ENCODE measurements at regions not wholly inside any gene's neighbourhood (a gene's known extent, or its start where the extent isn't known, plus 50 kb on each side); places are given as distances from the start of the nearest gene placed in this dataset.
"Not testable (repeated sequence)": the region's sequence is repeated elsewhere in the genome, so short reads cannot be mapped to it uniquely, and the experiment has no call there.

GRCh38 chr15:46930426-46930825 lies 786.9 kb upstream of the SEMA6D start:
- Histone ChIP-seq H3K4me1 (ENCODE audit: control insufficient read depth, insufficient read depth, low read length) (no peaks in the 10 kb centered on the region), H3K36me3 (ENCODE audit: control insufficient read depth, insufficient read depth, low read length) (no peaks in the 10 kb centered on the region), H3K9me3 (ENCODE audit: control insufficient read depth, insufficient read depth, low read length) (no peaks in the 10 kb centered on the region), H3K27ac (ENCODE audit: low read depth, low read length) (no peak overlapping the region), H3K9ac (ENCODE audit: low read depth, low read length) (no peak overlapping the region), H3K27me3 (ENCODE audit: control insufficient read depth, insufficient read depth, low read length) (no peaks in the 10 kb centered on the region), H3K4me3 (ENCODE audit: low read depth, low read length) (no peak overlapping the region)

DNA sequence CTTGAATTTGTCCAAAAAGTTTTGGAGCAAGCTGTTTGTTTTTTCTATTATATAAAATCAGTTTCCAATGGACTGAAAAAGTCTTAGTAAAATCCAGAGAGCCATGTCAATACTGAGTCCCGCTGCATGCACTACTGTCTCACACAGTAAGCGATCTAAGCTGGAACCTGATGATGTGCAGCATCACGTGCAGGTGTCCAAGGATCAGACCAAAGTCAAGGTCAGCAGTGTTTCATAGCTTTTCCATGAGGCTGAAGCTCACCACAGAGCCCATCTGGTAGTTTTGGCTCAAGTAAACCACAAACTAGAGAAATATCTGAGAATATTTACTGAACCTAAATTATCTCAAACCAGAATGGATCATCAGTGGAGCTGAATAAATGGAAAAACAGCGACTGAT lies 784.0 kb upstream of the SEMA6D start:
- no peak overlapping the region for H3K4me3 ChIP-seq (ENCODE audit: low read depth, low read length)
- no peaks in the 10 kb centered on the region for H3K9me3 ChIP-seq (ENCODE audit: control insufficient read depth, insufficient read depth, low read length)
- no peaks in the 10 kb centered on the region for H3K36me3 ChIP-seq (ENCODE audit: control insufficient read depth, insufficient read depth, low read length)
- no peak overlapping the region for H3K9ac ChIP-seq (ENCODE audit: low read depth, low read length)
- no peaks in the 10 kb centered on the region for H3K27me3 ChIP-seq (ENCODE audit: control insufficient read depth, insufficient read depth, low read length)
- no peaks in the 10 kb centered on the region for H3K4me1 ChIP-seq (ENCODE audit: control insufficient read depth, insufficient read depth, low read length)
- no peak overlapping the region for H3K27ac ChIP-seq (ENCODE audit: low read depth, low read length)

- H3K9me3 ChIP-seq (ENCODE audit: control insufficient read depth, insufficient read depth, low read length): no peaks in the 10 kb centered on the region
- H3K4me1 ChIP-seq (ENCODE audit: control insufficient read depth, insufficient read depth, low read length): no peaks in the 10 kb centered on the region
- H3K9ac ChIP-seq (ENCODE audit: low read depth, low read length): no peak overlapping the region
- no peak overlapping the region for H3K4me3 ChIP-seq (ENCODE audit: low read depth, low read length)
- H3K27me3 ChIP-seq (ENCODE audit: control insufficient read depth, insufficient read depth, low read length): no peaks in the 10 kb centered on the region
- no peak overlapping the region for H3K27ac ChIP-seq (ENCODE audit: low read depth, low read length)
- no peaks in the 10 kb centered on the region for H3K36me3 ChIP-seq (ENCODE audit: control insufficient read depth, insufficient read depth, low read length)
Observed at GRCh38 chr15:46934851-46935250, 782.5 kb upstream of the SEMA6D start.

- Histone ChIP-seq H3K27me3 (ENCODE audit: control insufficient read depth, insufficient read depth, low read length) (no peaks in the 10 kb centered on the region), H3K4me1 (ENCODE audit: control insufficient read depth, insufficient read depth, low read length) (no peaks in the 10 kb centered on the region), H3K36me3 (ENCODE audit: control insufficient read depth, insufficient read depth, low read length) (no peaks in the 10 kb centered on the region), H3K9ac (ENCODE audit: low read depth, low read length) (no peak overlapping the region), H3K9me3 (ENCODE audit: control insufficient read depth, insufficient read depth, low read length) (no peaks in the 10 kb centered on the region), H3K27ac (ENCODE audit: low read depth, low read length) (no peak overlapping the region), H3K4me3 (ENCODE audit: low read depth, low read length) (no peak overlapping the region)
Observed at GRCh38 chr15:46938169-46938568, 779.1 kb upstream of the SEMA6D start.

DNA sequence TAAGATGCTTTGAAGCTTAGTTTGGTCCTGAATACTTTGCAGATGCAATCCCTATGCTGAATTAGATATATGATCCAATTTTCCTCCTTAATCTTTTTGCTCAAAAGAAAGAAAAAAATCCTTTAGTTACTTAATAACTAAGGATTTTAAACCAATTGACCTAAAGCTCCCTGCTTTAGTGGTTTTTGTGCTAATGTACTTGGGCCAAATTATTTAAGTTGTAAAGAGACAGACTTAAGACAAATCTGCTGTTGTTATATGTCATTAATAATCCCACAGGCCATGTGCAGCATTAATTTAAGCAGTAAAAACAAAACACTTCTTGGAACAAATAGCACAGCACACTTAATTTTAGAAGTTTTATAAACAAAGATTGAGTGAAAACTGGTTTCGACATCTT lies 776.1 kb upstream of the SEMA6D start:
- H3K27me3 ChIP-seq (ENCODE audit: control insufficient read depth, insufficient read depth, low read length): no peaks in the 10 kb centered on the region
- H3K9ac ChIP-seq (ENCODE audit: low read depth, low read length): no peak overlapping the region
- no peaks in the 10 kb centered on the region for H3K9me3 ChIP-seq (ENCODE audit: control insufficient read depth, insufficient read depth, low read length)
- no peaks in the 10 kb centered on the region for H3K36me3 ChIP-seq (ENCODE audit: control insufficient read depth, insufficient read depth, low read length)
- no peaks in the 10 kb centered on the region for H3K4me1 ChIP-seq (ENCODE audit: control insufficient read depth, insufficient read depth, low read length)
- no peak overlapping the region for H3K27ac ChIP-seq (ENCODE audit: low read depth, low read length)
- no peak overlapping the region for H3K4me3 ChIP-seq (ENCODE audit: low read depth, low read length)

- Histone ChIP-seq H3K9me3 (ENCODE audit: control insufficient read depth, insufficient read depth, low read length) (no peaks in the 10 kb centered on the region), H3K36me3 (ENCODE audit: control insufficient read depth, insufficient read depth, low read length) (no peaks in the 10 kb centered on the region), H3K4me3 (ENCODE audit: low read depth, low read length) (no peak overlapping the region), H3K27ac (ENCODE audit: low read depth, low read length) (no peak overlapping the region), H3K27me3 (ENCODE audit: control insufficient read depth, insufficient read depth, low read length) (no peaks in the 10 kb centered on the region), H3K9ac (ENCODE audit: low read depth, low read length) (no peak overlapping the region), H3K4me1 (ENCODE audit: control insufficient read depth, insufficient read depth, low read length) (no peaks in the 10 kb centered on the region)
Observed at GRCh38 chr15:46946953-46947352, 770.4 kb upstream of the SEMA6D start.

- Histone ChIP-seq H3K27ac (ENCODE audit: low read depth, low read length) (no peak overlapping the region), H3K9me3 (ENCODE audit: control insufficient read depth, insufficient read depth, low read length) (no peaks in the 10 kb centered on the region), H3K9ac (ENCODE audit: low read depth, low read length) (no peak overlapping the region), H3K4me1 (ENCODE audit: control insufficient read depth, insufficient read depth, low read length) (no peaks in the 10 kb centered on the region), H3K4me3 (ENCODE audit: low read depth, low read length) (no peak overlapping the region), H3K36me3 (ENCODE audit: control insufficient read depth, insufficient read depth, low read length) (no peaks in the 10 kb centered on the region), H3K27me3 (ENCODE audit: control insufficient read depth, insufficient read depth, low read length) (no peaks in the 10 kb centered on the region)
Observed at GRCh38 chr15:46955576-46955975, 761.7 kb upstream of the SEMA6D start.

DNA sequence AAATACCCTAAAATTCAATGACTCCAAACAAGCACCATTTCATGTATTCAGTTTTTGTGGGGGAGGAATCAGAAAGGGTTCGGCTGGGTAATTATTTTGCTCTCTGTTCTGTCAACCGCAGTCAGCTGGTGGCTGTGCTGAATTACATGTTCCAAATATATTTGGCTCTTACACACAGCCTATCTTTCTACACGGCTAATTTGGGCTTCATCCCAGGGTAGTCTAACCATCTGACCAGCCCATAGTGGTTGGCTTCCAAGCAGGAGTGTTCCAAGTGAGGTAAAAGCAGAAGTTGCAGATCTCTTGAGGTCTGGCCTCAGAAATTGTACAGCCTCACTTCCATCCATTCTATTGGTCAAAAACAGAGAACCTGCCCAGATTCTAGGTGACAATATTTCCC lies 760.8 kb upstream of the SEMA6D start:
- H3K4me1 ChIP-seq (ENCODE audit: control insufficient read depth, insufficient read depth, low read length): no peaks in the 10 kb centered on the region
- H3K36me3 ChIP-seq (ENCODE audit: control insufficient read depth, insufficient read depth, low read length): no peaks in the 10 kb centered on the region
- no peak overlapping the region for H3K4me3 ChIP-seq (ENCODE audit: low read depth, low read length)
- H3K9me3 ChIP-seq (ENCODE audit: control insufficient read depth, insufficient read depth, low read length): no peaks in the 10 kb centered on the region
- H3K9ac ChIP-seq (ENCODE audit: low read depth, low read length): no peak overlapping the region
- no peaks in the 10 kb centered on the region for H3K27me3 ChIP-seq (ENCODE audit: control insufficient read depth, insufficient read depth, low read length)
- H3K27ac ChIP-seq (ENCODE audit: low read depth, low read length): no peak overlapping the region

GRCh38 chr15:46956881-46957280 lies 760.4 kb upstream of the SEMA6D start:
- no peaks in the 10 kb centered on the region for H3K27me3 ChIP-seq (ENCODE audit: control insufficient read depth, insufficient read depth, low read length)
- no peaks in the 10 kb centered on the region for H3K4me1 ChIP-seq (ENCODE audit: control insufficient read depth, insufficient read depth, low read length)
- H3K36me3 ChIP-seq (ENCODE audit: control insufficient read depth, insufficient read depth, low read length): no peaks in the 10 kb centered on the region
- no peaks in the 10 kb centered on the region for H3K9me3 ChIP-seq (ENCODE audit: control insufficient read depth, insufficient read depth, low read length)
- H3K27ac ChIP-seq (ENCODE audit: low read depth, low read length): no peak overlapping the region
- H3K9ac ChIP-seq (ENCODE audit: low read depth, low read length): no peak overlapping the region
- no peak overlapping the region for H3K4me3 ChIP-seq (ENCODE audit: low read depth, low read length)

GRCh38 chr15:46960581-46960980 lies 756.7 kb upstream of the SEMA6D start:
- Histone ChIP-seq H3K27ac (ENCODE audit: low read depth, low read length) (no peak overlapping the region), H3K36me3 (ENCODE audit: control insufficient read depth, insufficient read depth, low read length) (no peaks in the 10 kb centered on the region), H3K27me3 (ENCODE audit: control insufficient read depth, insufficient read depth, low read length) (no peaks in the 10 kb centered on the region), H3K9me3 (ENCODE audit: control insufficient read depth, insufficient read depth, low read length) (no peaks in the 10 kb centered on the region), H3K4me3 (ENCODE audit: low read depth, low read length) (no peak overlapping the region), H3K4me1 (ENCODE audit: control insufficient read depth, insufficient read depth, low read length) (no peaks in the 10 kb centered on the region), H3K9ac (ENCODE audit: low read depth, low read length) (no peak overlapping the region)

DNA sequence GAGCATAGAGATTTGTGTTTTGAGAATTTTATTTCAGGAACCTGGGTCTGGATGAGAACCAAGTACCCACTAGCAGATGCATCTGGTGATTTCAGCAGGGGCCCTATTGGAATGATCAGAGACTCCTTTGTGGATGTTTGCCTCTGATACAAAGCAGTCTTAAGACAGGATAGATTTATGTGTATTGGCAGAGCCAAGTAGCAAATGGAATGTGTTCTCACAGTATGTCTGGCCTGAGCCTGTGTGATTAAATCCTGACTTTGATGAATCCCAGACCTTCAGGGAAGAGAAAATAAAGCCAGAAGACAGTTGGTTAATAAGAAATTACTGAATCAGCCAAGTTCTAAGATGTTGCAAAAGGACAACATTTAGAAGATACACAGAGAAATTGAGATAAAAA lies 755.5 kb upstream of the SEMA6D start:
- Histone ChIP-seq H3K27ac (ENCODE audit: low read depth, low read length) (no peak overlapping the region), H3K36me3 (ENCODE audit: control insufficient read depth, insufficient read depth, low read length) (no peaks in the 10 kb centered on the region), H3K9ac (ENCODE audit: low read depth, low read length) (no peak overlapping the region), H3K4me1 (ENCODE audit: control insufficient read depth, insufficient read depth, low read length) (no peaks in the 10 kb centered on the region), H3K9me3 (ENCODE audit: control insufficient read depth, insufficient read depth, low read length) (no peaks in the 10 kb centered on the region), H3K4me3 (ENCODE audit: low read depth, low read length) (no peak overlapping the region), H3K27me3 (ENCODE audit: control insufficient read depth, insufficient read depth, low read length) (no peaks in the 10 kb centered on the region)

- not testable (repeated sequence) for H3K9me3 ChIP-seq (ENCODE audit: control insufficient read depth, insufficient read depth, low read length); H3K9ac ChIP-seq (ENCODE audit: low read depth, low read length); H3K4me3 ChIP-seq (ENCODE audit: low read depth, low read length); H3K27me3 ChIP-seq (ENCODE audit: control insufficient read depth, insufficient read depth, low read length); H3K36me3 ChIP-seq (ENCODE audit: control insufficient read depth, insufficient read depth, low read length); H3K4me1 ChIP-seq (ENCODE audit: control insufficient read depth, insufficient read depth, low read length); H3K27ac ChIP-seq (ENCODE audit: low read depth, low read length)
Observed at GRCh38 chr15:46988055-46988454, 729.2 kb upstream of the SEMA6D start.
